GM21526 (cell line): ENCODE measurements at regions not wholly inside any gene's neighbourhood (a gene's known extent, or its start where the extent isn't known, plus 50 kb on each side); places are given as distances from the start of the nearest gene placed in this dataset.

Experiments
- ATAC-seq: cut with Tn5 transposase; IDR thresholded peaks from one replicate; pipeline ENCODE4 v1.9.1; 2021; ENCODE audit warnings: moderate library complexity; ENCODE audit not compliant: unreplicated experiment, low FRiP score

DNA sequence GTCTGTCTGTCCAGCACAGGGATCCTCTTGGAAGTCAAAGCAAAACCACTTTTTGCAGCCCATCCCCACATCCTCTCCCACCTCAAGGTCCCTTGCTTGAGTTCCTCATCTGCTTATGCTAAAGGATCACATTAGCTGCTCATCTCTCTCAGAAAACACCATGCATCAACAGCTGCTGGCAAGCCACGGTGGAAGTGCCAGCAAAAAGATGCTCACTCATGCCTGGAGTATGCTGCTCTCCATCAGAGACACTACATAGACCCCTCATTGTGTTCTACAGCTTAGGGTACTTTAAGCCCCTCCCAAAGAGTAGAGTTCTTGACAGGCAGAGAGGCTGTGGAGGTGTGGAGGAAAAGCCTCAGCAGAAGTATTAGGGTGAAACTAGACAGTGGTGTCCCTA lies 94.6 kb upstream of the COL8A1 start:
- no peak for ATAC-seq

DNA sequence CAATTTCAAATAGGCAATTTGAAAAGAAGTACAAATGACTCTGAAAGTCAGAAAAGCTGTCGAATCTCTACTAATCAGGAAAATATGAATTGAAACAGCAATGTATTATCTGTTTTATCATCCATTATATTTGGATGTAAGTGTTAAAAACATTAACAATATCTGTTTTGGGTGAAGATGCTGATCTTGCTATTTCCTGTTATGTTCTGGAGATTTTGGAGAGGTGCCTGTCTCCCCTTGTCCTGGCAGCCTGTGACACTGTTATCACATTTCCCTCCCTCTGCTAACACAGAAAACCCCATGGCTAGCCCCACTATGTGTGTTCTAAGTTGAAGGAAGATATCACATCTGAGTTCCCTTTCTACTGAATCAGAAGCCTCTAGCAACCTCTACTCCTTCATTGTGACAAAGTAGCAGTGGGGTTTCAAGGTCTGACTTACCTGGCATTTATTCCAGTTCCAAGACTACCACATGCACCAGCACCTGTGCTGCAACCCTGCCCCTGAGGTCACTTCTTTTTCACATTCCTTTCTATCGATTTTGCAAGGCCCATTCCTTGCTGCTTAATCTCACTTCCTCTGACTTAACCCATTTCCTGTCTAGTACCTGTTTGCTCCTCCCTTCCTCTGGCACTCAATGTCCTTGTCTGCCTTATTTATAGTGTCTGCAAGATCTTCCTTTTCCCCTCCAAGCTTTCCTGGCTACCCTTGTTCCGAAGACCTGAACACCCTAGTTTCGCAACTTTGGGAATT lies 95.5 kb upstream of the COL8A1 start:
- ATAC-seq, result peak; percentile 51

DNA sequence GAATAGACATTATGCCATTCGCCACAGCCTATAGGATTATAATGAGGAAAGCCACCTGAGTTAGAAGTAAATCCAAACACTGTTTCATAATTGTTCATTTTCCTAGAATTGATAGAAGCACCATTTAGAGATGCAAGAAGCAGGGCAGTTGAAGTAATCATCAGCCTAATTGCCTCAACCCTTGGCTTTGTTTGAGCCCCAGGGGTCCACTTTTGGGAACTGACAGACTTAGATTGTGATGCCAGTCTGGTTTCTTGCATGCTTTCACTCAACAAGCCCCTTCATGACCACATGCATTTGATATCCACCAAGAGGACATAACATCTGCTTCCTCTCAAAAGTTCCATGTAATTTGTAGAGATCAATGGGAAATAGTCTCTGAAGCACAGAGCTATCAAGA lies 97.2 kb upstream of the COL8A1 start:
- ATAC-seq, result no peak

DNA sequence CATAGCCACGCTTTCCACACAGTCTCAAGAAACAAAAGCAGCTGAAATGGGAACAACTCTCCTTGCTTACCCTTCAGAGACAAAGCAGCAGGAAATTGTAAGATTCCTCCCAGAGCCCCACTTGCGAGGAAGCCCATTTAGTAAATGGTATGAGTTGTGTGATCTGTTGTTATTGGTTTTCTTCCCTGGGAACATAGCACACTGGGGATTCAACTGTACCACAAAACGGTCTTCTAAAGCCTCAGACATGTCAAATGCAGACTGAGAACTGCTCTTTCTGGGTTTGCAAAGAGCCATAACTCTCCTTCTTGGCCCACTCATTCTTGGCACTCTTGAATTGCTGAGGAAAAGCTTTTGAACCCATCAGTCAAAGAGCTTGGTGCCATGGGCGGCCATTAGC lies 101.0 kb upstream of the COL8A1 start:
- ATAC-seq, result no peak

DNA sequence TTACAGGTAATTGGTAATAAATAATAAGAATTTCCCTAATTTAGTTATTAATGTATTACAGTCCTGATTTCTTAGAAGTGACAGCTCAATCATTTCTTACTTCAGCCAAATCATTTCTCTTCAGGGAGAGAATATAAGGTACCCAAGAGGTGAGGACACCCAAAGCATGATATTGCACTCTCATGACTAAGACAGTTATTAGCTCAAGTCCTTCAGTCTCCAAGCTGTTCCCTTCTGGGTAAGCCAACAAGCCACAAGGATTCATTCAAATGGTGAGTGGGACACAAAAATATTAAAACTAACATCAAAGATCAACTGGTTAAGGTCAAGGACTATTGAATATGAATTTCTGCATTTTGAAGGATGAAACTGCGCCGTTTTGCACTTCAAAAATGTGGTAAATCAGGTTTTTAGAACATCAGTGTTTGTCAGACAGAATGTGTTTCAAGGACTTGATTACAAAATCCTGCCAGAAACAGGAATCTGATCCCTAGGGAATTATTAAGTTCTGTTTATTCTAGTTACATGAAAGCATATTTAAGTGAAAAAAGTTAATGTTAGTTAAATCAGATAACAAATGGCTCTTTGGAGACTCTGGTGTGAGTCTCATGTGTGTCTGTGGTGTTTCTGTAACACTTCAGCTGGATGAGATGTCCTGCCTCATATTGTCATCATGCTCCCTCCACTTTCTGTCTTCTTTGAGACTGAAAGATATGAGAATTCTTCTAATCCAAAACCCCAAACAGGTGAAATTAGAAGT lies 101.7 kb upstream of the COL8A1 start:
- ATAC-seq, result no peak

DNA sequence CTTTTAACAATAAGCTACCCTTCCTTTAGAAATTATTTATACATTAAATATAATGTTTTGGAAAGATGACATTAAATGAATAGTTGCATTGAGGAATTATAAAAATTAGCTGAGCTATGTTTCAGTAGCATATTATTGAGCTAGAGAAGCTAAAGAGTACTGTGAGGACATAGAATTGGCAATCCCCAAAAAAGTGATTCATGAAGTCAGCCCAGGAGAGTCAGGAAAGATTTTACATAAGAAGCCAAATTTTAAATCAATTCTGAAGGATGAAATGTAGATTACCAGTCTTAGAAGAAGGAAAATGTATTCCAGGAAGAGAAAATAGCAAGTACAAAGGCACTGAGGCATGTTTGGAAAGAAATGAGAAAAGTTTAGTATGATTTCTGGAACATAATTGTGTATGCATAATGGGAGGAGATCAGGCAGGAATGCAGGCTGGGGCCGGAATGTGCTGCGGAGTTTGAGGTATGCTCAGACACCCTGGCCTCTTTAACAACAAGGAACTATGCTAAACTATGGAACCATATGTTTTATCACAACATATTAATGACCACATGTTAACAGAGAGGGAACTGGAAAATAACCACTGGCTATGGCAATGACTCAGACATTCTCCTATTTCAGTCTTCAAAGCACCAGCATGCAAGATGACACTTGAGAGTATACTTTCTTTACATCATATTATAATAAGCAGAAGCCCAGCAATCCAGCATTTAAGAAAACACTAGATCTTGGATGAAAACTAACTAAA lies 103.3 kb upstream of the COL8A1 start:
- no peak for ATAC-seq

DNA sequence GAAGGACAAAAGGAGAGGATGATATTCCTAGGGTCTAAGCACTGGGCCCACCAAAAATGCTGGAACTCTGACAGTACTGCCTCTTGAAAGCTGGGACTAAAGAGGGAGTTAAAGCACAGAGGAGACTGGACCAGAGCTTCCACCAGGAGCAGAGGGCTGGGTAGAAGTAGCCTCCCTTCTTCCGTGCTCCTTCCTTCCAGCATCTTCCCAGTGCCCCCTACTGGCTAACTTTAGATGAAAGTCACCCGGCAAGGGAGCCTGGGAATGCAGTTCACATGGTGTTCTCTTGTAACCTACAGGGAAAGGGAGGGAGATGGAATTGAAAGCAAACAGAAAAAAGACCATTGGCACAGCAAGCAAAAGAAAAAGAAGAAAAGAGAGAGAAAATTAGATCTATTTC lies 106.1 kb upstream of the COL8A1 start:
- ATAC-seq, result peak; percentile 78

DNA sequence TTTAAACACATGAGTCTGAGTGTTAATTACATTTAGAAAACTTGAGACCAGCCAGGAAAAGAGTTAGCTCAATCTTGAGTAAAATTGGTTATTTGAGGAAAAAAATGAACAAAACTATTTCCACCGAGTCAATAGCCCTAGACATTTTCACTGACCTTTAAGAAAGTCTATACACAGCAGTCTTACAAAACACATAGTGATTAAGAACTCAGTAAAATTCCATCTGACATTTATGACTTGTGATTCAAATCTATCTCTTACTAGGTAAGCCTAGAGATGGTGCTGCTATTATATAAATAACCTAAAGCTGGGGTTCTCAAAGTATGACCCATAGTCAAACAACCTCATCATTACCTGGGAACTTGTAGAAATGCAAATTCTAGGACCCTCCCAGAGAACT lies 109.1 kb upstream of the COL8A1 start:
- ATAC-seq, result no peak

DNA sequence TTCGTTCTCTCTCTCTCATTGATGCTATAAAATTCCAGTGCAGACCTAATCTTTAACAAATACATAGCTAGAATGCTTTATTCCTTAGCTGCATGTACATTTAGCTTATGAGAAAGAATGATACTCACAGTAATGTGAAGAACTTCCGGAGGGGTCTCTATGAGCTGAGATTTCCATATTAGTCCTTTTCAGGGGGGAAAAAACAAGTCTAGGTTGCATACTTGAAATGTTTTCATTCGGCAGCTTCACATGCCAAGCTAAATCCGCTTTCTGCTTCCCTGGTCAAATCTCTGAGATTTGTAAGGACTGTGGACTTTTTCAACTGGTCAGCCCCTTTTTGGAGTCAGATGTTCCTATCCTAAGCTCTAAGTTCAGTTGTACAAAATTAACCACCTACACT lies 111.5 kb upstream of the COL8A1 start:
- no peak for ATAC-seq

DNA sequence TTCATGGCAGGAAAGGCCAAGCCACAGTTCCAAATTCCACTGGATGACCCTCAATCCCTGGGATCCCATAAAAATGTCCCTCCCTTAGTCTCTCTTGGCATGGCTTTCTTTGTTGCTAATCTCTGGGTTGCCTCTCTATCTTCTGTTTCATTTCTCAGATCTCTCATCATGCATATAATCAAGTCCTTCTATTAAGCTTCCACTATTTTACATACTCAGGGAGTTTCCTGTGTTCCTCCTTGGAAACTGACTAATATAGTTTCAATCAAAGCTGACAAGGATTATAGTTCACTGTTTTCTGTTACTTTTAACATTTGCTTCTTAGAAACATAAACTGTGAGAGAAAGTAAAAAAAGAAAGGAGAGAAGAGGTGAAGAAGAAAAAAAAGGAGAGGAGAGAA lies 113.8 kb upstream of the COL8A1 start:
- no peak for ATAC-seq

DNA sequence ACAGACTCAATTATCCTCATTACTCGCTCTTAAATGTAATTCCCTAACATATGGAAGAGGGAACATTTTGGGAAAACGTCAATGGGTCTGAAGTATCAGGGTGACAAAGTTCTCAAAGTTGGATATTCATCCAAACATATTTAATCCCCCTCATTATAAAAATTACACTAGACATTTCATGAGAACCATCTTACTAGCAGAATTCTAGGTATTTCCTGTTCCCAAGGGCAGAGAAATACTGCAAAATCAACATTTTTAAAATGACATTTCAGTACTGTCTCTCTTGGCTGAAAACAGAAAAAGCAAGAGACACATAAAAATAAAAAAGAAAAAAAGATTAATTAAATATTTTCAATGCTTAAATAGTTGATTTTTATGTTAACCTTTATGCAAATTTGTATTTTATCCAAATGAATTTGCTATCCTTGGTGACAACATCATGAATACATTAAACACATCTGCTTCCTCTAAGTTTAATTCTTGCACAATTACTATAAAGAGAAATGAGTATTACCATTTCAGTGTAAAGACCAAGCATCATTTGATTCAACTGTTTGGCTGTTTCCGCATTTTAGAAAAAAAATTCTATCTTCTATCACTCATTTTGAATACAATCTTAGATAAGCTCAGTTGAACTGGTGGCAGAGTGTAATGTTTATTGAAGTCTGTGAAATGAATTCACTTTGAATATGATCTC lies 114.8 kb upstream of the COL8A1 start:
- ATAC-seq, result no peak

DNA sequence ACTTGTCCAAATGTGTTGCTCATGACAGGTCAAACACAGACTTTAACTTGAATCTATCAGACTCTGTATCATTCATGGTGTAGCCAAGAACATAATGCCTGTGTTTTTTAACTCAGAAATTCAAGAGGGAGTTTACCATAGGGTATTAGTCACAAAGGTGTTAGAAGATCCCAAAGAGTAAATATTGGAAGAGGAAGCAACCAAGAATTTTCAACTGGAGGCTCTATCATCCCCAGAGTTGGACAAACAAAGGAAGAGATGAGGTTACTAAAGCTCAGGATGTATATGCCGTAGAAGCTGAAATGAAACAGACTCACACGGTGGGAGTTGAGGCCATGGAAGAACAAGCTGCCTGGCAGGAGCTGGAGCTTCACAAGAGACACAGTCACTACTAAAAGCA lies 116.2 kb upstream of the COL8A1 start:
- ATAC-seq, result no peak

DNA sequence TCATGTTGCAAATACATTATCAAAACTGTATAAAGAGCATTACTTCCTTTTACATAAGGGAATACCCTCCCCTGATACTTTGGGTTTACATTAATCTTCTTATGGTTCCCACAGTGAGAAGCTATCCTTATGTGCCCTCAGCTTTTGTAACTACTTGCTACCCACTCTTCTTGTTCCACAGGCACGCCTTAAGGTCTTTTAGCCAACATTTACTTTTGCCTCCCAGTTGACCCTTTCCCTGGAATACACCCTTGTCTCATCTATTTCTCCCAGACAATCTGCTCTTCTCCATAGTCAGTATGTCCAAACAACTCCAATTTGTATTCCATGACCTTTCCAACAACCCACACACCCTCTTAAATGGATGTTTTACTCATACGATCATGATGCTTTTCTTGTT lies 116.8 kb upstream of the COL8A1 start:
- no peak for ATAC-seq

DNA sequence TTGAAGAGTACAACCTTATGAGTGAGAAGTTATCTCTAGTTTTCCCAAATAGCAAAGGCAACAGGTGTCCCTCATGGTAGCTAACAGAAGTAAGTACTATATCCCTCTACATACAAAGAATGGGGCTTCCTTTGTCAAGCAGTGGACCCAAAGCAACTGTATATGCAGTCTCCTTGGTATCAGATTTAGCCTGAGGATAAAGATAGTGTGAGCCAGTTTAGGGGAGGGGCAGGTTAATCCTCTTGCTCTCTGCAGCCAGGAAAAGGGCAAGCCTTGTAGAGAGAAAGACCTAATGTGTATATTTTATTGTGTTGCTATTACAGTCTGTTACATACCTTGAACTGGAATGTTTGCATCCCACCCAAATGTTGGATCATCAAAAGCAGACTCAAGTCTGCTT lies 117.9 kb upstream of the COL8A1 start:
- no peak for ATAC-seq

DNA sequence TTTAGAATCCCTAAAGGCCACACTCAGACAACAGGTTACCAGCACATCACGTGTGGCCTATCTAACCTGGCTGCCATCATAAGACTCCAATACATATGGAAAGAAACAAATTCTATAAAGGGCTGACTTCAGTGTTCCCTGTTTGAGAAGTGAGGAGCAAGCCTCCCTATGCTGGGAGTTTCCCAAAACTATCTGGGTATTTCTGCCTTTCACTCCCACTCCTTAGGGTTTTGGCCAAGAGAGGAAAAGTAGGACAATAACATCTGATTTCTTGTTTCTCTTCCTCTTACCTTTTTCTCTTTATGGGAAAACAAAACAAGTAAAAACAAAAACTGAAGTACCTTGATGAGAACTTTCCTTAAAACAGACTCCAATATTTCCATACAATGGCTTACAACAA lies 121.5 kb upstream of the COL8A1 start:
- no peak for ATAC-seq

DNA sequence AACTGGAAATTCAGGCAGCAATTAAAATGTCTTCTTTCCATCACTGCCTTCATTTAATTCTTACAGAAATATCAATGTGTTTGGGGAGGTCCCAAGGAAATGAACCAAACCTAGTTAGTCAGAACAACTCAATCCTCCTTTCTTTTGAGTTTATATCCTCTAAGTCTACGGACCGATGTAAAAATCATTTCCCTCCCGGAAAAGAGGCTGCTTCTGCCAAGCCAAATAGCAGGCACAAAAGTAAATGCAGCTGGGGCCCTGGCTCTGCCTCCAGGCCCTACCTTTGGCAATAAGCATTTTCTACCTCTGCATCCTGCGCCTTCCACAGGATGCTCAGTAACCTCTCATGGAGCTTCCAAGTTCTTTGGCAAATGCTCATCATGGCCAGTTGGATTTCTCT lies 122.5 kb upstream of the COL8A1 start:
- no peak for ATAC-seq

DNA sequence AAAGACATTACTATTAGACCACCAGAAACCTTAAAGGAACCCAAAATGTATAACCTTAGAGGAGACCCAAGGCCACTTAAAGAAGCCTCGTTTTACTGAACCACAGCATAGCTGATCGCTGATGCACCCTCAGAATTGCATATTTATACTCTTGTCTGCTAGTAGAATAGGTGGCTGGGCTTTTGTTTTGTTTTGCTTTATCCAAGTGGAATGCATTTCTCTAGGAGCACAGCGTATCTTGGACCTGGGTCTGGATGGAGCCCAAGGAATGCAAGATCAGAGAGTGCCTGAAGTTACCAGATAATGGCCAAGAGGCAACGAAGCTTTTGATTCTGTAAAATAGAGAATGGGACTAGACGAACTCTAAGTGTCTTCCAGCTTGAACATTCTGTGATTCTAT lies 129.2 kb upstream of the COL8A1 start:
- no peak for ATAC-seq

DNA sequence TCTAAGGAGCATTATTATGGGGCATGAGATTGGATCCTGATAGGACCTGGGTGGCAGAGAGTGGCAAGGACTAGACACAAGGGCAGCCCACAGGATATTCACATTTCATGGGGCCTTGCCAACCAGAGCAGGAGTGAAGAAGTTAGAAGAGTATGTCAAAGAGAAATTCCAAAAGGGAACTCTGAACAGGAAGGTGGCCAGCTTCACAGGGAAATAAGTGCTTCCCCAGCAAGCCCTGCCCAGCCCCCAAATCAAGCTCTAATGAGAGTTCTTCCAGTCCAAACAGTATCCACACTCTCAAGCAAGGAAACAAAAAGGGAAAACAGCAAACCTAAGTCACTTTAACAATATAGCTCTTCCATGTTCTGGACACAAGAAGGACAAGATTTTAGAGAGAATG lies 130.2 kb upstream of the COL8A1 start:
- ATAC-seq, result no peak

DNA sequence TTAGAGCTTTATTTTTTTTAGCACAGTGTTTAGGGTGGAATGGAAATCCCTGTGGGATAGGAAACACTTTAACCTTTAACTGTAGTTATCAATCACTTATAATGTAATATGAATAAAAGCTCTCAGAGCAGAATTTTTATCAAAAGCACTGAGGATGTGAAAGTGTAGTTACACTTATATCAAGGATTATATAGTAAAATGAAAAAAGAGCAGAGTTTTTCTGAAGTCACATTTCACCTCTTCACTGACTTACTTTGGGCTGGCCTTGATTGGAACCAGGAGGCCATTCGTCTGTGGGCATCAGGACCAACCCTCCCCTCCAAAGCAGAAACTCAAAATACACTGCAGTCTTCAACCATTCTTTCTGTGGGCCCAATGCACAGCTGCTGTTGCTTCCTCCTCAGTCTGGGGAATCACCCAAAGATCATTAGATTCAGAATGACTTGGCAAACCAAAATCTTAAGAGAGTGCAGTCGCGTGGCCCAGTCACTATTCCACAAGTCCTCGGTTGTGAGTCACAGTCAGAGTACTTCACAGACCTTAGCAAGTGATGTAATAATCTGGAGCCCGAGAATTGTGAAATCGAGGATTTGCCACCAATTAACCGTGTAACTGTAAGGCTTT lies 132.6 kb upstream of the COL8A1 start:
- ATAC-seq, result peak; percentile 99

DNA sequence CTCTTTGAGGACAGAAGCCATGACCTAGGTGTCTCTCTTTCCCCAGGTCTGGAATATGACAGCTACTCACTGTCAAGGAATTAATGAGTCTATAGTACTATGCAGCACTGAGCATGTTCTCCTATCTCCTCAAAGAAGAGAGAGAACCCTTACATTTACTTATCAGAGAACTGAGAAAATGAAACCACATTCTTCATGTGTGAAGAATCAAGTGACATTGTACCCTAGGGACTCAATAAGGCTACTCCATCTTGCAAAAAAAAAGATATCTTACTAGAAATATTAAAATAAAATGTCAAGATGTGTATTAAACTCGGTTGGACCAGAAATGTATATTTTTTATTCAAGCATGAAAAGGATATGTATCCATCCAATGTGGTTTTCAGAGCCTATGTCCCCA lies 133.2 kb upstream of the COL8A1 start:
- ATAC-seq, result no peak

DNA sequence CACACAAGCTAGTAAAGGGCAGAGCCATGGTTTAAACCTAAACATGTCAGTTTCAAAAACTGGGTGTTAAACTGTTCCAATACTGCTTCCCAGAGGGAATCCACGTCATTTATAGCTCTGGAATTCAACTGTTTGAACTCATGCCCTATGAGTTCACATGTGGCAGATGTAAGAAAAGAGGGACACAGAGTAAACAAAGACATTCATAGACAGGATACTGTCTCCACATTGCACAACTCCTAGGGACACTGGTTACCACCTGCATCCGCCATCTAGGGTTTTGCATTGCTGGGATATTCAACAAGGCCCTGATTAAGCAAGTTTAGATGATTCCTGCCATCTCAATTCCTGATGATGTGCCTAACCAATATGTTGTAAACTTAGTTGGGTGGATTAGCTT lies 134.1 kb upstream of the COL8A1 start:
- no peak for ATAC-seq
